ENCODE measurements at regions not wholly inside any gene's neighbourhood (a gene's known extent, or its start where the extent isn't known, plus 50 kb on each side); places are given as distances from the start of the nearest gene placed in this dataset.
"Not testable (repeated sequence)": the region's sequence is repeated elsewhere in the genome, so short reads cannot be mapped to it uniquely, and the experiment has no call there.

GRCh38 chr3:182309120-182309519 lies 484.2 kb upstream of the ATP11B start:
- Mint-ChIP-seq H3K9me3 (peaks cover 8% of the 10 kb centered on the region), H3K36me3 (no peaks in the 10 kb centered on the region), H3K27ac (no peak overlapping the region), H3K4me1 (no peaks in the 10 kb centered on the region), H3K4me3 (no peak overlapping the region)
- DNase-seq (ENCODE audit: low spot score in 2 of 2) (no peak), ATAC-seq (no peak)

DNA sequence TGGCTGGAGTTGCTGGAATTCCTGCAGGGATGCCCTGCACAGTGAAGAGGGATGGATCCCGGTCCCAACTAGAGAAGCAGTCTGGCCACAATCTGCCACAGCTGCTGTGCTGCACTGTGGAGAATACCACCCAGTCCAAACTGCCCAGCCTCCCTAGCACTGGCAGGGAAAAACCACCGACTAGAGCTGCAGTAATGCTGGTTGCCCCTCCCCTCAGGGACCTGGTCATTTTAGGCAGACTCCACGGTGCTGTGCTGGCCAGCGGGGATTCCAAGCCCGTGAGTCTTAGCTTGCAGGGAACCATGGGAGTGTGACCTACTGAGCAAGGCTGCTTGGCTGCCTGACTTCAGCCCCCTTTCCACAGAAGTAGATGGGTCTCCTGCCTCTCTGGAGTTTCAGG lies 478.0 kb upstream of the ATP11B start:
- Mint-ChIP-seq H3K27ac (no peak overlapping the region), H3K4me3 (no peak overlapping the region), H3K9me3 (peaks cover 29% of the 10 kb centered on the region), H3K36me3 (no peaks in the 10 kb centered on the region), H3K4me1 (no peaks in the 10 kb centered on the region)
- ATAC-seq (no peak), DNase-seq (ENCODE audit: low spot score in 2 of 2) (no peak)

DNA sequence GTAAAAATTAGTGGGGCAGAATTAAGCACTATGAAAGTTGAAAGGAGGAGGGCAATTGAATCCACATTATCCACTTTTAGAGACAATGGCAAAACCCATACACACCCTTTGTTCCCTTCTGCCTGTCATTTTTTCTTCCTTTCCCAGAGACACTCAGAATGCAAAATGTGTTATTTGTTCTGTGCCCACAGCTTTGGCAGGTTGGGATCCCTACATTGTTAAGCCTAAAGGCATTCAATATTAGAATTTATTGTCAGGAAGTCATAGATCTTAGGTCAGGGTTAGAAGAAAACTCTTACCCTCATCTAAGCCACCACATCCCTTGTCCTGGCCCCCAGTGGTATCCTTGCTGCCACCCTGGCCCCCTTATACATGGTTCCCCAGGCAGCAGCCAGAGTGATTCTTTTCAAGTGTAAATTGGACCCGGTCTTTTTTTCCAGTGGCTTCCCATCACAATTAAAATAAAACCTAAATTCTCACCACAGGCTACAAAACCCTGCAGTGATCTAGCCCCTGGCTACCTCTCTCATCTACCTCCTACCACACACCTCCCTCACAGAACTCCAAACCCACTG lies 470.1 kb upstream of the ATP11B start:
- H3K9me3 Mint-ChIP-seq: peaks cover 13% of the 10 kb centered on the region
- ATAC-seq (no peak), DNase-seq (ENCODE audit: low spot score in 2 of 2) (no peak)
- H3K27ac Mint-ChIP-seq: no peak overlapping the region
- no peak overlapping the region for H3K4me3 Mint-ChIP-seq
- H3K36me3 Mint-ChIP-seq: no peaks in the 10 kb centered on the region
- no peaks in the 10 kb centered on the region for H3K4me1 Mint-ChIP-seq

GRCh38 chr3:182323898-182324297 lies 469.4 kb upstream of the ATP11B start:
- H3K36me3 Mint-ChIP-seq: no peaks in the 10 kb centered on the region
- H3K9me3 Mint-ChIP-seq: peaks cover 8% of the 10 kb centered on the region
- DNase-seq (ENCODE audit: low spot score in 2 of 2): no peak
- no peak overlapping the region for H3K27ac Mint-ChIP-seq
- no peaks in the 10 kb centered on the region for H3K4me1 Mint-ChIP-seq
- ATAC-seq: no peak
- no peak overlapping the region for H3K4me3 Mint-ChIP-seq

- H3K27ac Mint-ChIP-seq: no peak overlapping the region
- peaks cover under 1% of the 10 kb centered on the region for H3K9me3 Mint-ChIP-seq
- ATAC-seq (no peak), DNase-seq (ENCODE audit: low spot score in 2 of 2) (no peak)
- H3K36me3 Mint-ChIP-seq: no peaks in the 10 kb centered on the region
- no peak overlapping the region for H3K4me3 Mint-ChIP-seq
- H3K4me1 Mint-ChIP-seq: no peaks in the 10 kb centered on the region
These were observed 467.9 kb upstream of the ATP11B start for GRCh38 chr3:182325213-182325950.

DNA sequence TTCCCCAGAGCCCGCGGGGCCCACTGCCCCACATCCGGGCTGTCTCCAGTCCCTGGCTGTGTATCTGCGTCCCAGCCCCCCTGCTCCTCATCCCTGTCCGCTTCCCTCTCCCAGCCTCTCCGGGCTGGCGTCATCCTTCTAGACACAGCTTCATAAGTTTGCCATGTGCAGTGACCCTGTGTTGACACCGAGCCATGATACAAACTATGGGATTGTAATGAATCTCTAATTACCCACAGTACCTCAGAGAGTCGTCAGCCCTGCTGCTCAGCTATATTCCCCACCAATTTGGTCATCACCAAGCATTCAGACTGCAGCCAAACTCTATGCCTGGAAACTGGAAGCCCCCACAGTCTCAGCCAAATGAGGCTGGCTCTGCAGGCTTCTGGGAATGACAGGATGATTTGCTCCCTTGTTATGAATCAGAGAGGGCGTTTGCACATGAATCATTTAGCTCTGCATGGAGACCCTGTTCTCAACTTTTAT lies 466.1 kb upstream of the ATP11B start:
- H3K9me3 Mint-ChIP-seq: peaks cover under 1% of the 10 kb centered on the region
- H3K36me3 Mint-ChIP-seq: no peaks in the 10 kb centered on the region
- ATAC-seq (no peak), DNase-seq (ENCODE audit: low spot score in 2 of 2) (no peak)
- H3K27ac Mint-ChIP-seq: no peak overlapping the region
- H3K4me1 Mint-ChIP-seq: no peaks in the 10 kb centered on the region
- no peak overlapping the region for H3K4me3 Mint-ChIP-seq

DNA sequence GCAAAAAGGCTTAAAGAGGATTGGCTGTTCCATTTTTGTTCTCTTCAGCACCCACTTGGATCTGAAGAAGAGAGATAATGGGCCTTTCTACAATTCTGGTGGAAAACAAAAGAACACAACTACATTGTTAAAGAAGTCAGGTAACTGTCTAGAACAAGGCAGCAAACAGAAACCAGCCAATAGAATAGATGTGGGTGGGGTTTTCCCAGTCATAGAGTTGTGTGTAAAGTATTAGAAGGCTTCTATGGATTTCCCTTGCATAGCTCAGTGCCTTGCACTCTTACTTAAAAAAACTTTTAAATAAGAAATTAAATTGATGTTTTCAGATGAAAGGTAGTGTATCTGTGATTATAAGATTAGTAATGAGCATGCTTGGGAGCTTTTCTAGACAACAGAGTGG lies 462.7 kb upstream of the ATP11B start:
- no peak overlapping the region for H3K4me3 Mint-ChIP-seq
- no peak for DNase-seq (ENCODE audit: low spot score in 2 of 2)
- no peaks in the 10 kb centered on the region for H3K36me3 Mint-ChIP-seq
- no peaks in the 10 kb centered on the region for H3K4me1 Mint-ChIP-seq
- no peak overlapping the region for H3K27ac Mint-ChIP-seq
- H3K9me3 Mint-ChIP-seq: peaks cover 16% of the 10 kb centered on the region
- no peak for ATAC-seq

GRCh38 chr3:182331341-182331740 lies 462.0 kb upstream of the ATP11B start:
- H3K4me1 Mint-ChIP-seq: no peaks in the 10 kb centered on the region
- no peak for ATAC-seq
- no peak for DNase-seq (ENCODE audit: low spot score in 2 of 2)
- no peak overlapping the region for H3K4me3 Mint-ChIP-seq
- peaks cover 17% of the 10 kb centered on the region for H3K9me3 Mint-ChIP-seq
- no peaks in the 10 kb centered on the region for H3K36me3 Mint-ChIP-seq
- no peak overlapping the region for H3K27ac Mint-ChIP-seq

DNA sequence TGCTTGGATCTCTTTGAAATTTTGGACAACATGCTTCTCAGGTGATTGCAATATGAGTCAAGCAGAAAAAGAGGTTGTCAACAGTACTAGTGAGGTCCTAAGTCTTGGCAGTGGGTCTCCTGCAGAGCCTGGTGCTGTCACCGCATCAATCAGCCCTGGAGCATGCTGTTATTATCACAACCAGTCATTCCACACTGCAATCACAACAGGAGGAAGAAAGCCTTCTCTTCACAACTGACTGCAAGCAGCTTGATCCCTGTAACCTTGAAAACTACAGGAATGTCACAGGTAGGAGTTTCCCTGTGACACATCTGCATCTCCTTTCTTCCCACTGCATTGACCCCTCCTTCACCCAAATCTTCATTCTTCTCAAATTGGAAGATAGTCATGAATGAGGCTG lies 451.1 kb upstream of the ATP11B start:
- peaks cover 5% of the 10 kb centered on the region for H3K9me3 Mint-ChIP-seq
- no peak overlapping the region for H3K27ac Mint-ChIP-seq
- no peak overlapping the region for H3K4me3 Mint-ChIP-seq
- no peak for DNase-seq (ENCODE audit: low spot score in 2 of 2)
- no peaks in the 10 kb centered on the region for H3K4me1 Mint-ChIP-seq
- no peak for ATAC-seq
- H3K36me3 Mint-ChIP-seq: no peaks in the 10 kb centered on the region

DNA sequence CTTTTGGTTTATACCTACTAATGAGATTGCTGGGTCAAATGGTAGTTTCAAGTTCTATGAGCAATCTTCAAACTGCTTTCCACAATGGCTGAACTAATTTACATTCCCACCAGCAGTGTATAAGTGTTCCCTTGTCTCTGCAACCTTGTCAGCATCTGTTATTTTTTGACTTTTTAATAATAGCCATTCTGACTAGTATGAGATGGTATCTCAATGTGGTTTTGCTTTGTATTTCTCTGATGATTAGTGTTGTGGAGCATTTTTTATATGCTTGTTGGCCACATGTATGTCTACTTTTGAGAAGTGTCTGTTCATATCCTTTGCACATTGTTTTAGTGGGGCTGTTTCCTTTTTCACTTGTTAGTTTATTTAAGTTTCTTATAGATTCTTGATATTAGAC lies 449.3 kb upstream of the ATP11B start:
- H3K36me3 Mint-ChIP-seq; DNase-seq (ENCODE audit: low spot score in 2 of 2); H3K27ac Mint-ChIP-seq; H3K4me1 Mint-ChIP-seq; H3K9me3 Mint-ChIP-seq; ATAC-seq; H3K4me3 Mint-ChIP-seq: not testable (repeated sequence)

DNA sequence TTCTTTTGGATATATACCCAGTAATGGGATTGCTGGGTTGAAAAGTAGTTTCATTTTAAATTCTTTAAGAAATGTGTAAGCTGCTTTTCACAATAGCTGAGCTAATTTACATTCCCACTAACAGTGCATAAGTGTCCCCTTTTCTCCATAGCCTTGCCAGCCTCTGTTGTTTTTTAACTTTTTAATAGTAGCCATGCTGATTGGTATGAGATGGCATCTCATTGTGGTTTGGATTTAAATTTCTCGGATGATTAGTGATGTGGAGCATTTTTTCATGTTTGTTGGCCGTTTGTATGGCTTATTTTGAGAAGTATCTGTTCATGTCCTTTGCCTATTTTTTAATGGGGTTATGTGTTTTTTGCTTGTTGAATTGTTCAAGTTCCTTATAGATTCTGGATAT lies 444.3 kb upstream of the ATP11B start:
- no peaks in the 10 kb centered on the region for H3K4me1 Mint-ChIP-seq
- H3K4me3 Mint-ChIP-seq: no peak overlapping the region
- H3K36me3 Mint-ChIP-seq: no peaks in the 10 kb centered on the region

GRCh38 chr3:182349951-182350517 lies 443.3 kb upstream of the ATP11B start:
- Mint-ChIP-seq H3K27ac (no peak overlapping the region), H3K4me1 (no peaks in the 10 kb centered on the region), H3K4me3 (no peak overlapping the region), H3K9me3 (no peaks in the 10 kb centered on the region), H3K36me3 (no peaks in the 10 kb centered on the region)
- ATAC-seq (no peak), DNase-seq (ENCODE audit: low spot score in 2 of 2) (no peak)

More for the DNA sequence above, 444.3 kb upstream of the ATP11B start:
- DNase-seq (ENCODE audit: low spot score in 2 of 2) (no peak), ATAC-seq (no peak)
- Mint-ChIP-seq H3K27ac (no peak overlapping the region), H3K9me3 (peaks cover 5% of the 10 kb centered on the region)

- Mint-ChIP-seq H3K27ac (no peak overlapping the region), H3K4me3 (no peak overlapping the region), H3K4me1 (no peaks in the 10 kb centered on the region), H3K36me3 (no peaks in the 10 kb centered on the region), H3K9me3 (peaks cover 2% of the 10 kb centered on the region)
- DNase-seq (ENCODE audit: low spot score in 2 of 2) (no peak), ATAC-seq (no peak)
These were observed 435.4 kb upstream of the ATP11B start for GRCh38 chr3:182357928-182358327.

DNA sequence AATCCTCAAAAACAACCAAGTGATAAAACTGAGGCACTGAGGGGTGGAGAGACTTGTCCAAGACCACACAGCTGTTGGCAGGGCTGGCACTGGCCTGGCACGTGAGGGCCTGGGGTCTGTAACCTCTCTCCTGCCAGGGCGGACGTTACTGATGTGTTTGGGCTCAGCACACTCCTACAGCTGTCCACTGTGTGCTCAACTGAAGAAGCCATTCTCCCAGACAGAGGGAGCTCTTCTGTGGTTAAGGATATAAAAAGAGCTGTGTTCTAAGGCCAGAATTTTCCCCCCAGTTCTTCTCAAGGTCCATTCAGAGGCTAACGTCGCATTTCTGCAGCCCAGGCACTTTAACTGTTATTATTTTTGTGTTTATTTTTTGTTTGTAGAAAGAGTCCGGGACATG lies 429.0 kb upstream of the ATP11B start:
- Mint-ChIP-seq H3K4me1 (no peaks in the 10 kb centered on the region), H3K36me3 (no peaks in the 10 kb centered on the region), H3K9me3 (peaks cover 5% of the 10 kb centered on the region), H3K4me3 (no peak overlapping the region), H3K27ac (no peak overlapping the region)
- ATAC-seq (no peak), DNase-seq (ENCODE audit: low spot score in 2 of 2) (no peak)

GRCh38 chr3:182364723-182365650 lies 428.3 kb upstream of the ATP11B start:
- Mint-ChIP-seq H3K4me3 (no peak overlapping the region), H3K4me1 (no peaks in the 10 kb centered on the region), H3K36me3 (no peaks in the 10 kb centered on the region), H3K27ac (no peak overlapping the region), H3K9me3 (peaks cover 5% of the 10 kb centered on the region)
- DNase-seq (ENCODE audit: low spot score in 2 of 2): no peak
- no peak for ATAC-seq
